Cardiac muscle cell (in vitro differentiated cells and primary cell): ENCODE measurements at regions not wholly inside any gene's neighbourhood (a gene's known extent, or its start where the extent isn't known, plus 50 kb on each side); places are given as distances from the start of the nearest gene placed in this dataset.
"Not testable (repeated sequence)": the region's sequence is repeated elsewhere in the genome, so short reads cannot be mapped to it uniquely, and the experiment has no call there.

Experiments used
- DNase-seq, 2 donors: peaks; one replicate each; pipeline versions ENCODE4 v3.0.0 to v3.0.0-alpha.2; 2010 to 2017; ENCODE audit warnings: low read depth in 1 of 2, low spot score in 1 of 2
- H3K27ac ChIP-seq: fragments of 200-600 bp; sonication (generic); 2 replicates; pipeline ENCODE4 v1.5.1; 2016
- H3K27me3 ChIP-seq: fragments of 200-600 bp; sonication (generic); 2 replicates; pipeline ENCODE4 v1.6.0; 2016; ENCODE audit warnings: control low read depth
- H3K36me3 ChIP-seq: fragments of 200-600 bp; sonication (generic); 2 replicates; pipeline ENCODE4 v1.5.1; 2016; ENCODE audit warnings: control low read depth
- H3K4me1 ChIP-seq: fragments of 200-600 bp; sonication (generic); 2 replicates; pipeline ENCODE4 v1.8.1; 2017; ENCODE audit warnings: low read depth, mild to moderate bottlenecking, mixed run types
- H3K4me3 ChIP-seq: fragments of 200-600 bp; sonication (generic); 2 replicates; pipeline ENCODE4 v1.5.1; 2016; ENCODE audit warnings: mild to moderate bottlenecking
- H3K9me3 ChIP-seq: fragments of 200-600 bp; sonication (generic); 2 replicates; pipeline ENCODE4 v1.5.1; 2017; ENCODE audit warnings: low read depth, mild to moderate bottlenecking, control low read depth
- CTCF ChIP-seq: IDR thresholded peaks from 2 replicates; pipeline ENCODE4 v1.5.1; 2012; ENCODE audit warnings: low read depth, mild to moderate bottlenecking, low read length

DNA sequence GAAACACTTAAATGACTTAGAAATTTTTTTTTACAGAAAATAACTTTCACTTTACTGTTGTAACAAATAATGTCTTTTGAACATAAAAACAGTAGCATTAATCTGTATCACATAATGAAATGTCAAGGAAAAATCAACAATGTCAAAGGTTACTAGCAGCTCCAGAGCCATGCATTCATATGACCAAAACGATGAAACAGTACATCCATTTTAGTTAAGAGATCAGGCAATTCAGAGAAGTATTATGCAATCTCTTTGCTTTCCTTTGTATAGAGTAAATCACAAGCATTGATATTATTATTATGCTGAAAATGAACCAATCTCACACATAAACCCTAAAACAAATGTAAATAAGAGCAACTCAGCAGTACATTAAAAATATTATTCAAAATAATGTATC is 748.9 kb downstream of the PLA2G4A start:
- H3K36me3 ChIP-seq, result no peaks in the 10 kb centered on the region
- no peak overlapping the region for H3K27ac ChIP-seq
- no peak for TF ChIP-seq CTCF

GRCh38 chr1:187588917-187589316 is 760.2 kb downstream of the PLA2G4A start:
- no peak for DNase-seq
- no peaks in the 10 kb centered on the region for H3K4me1 ChIP-seq
- no peaks in the 10 kb centered on the region for H3K36me3 ChIP-seq
- no peak overlapping the region for H3K27ac ChIP-seq
- H3K9me3 ChIP-seq, result no peaks in the 10 kb centered on the region
- H3K4me3 ChIP-seq, result no peak overlapping the region
- TF ChIP-seq CTCF, result no peak
- no peaks in the 10 kb centered on the region for H3K27me3 ChIP-seq

More for the DNA sequence above, 748.9 kb downstream of the PLA2G4A start:
- Histone ChIP-seq H3K4me3 (no peak overlapping the region), H3K9me3 (no peaks in the 10 kb centered on the region), H3K4me1 (no peaks in the 10 kb centered on the region), H3K27me3 (no peaks in the 10 kb centered on the region)
- DNase-seq, result peak in 1 of 2 donors; percentile 2

DNA sequence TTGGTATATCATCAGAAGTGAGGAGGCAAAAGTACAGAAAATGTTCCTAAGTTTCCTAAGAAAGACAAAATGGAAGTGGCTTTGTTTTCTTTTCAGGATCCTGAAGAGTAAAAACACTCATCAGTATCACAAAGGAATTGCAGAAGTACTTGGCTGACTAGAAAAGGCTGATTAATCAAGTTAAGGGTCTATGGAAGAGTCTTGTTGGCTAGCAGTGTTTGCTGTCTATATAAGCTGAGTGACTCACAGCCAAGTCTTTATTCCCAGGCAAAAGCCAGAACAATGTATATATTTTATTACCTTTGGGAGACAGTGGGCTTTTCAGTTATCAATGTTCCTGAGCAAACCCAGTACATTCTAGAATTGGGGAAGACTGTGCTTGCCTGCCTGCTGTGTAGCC is 777.0 kb downstream of the PLA2G4A start:
- Histone ChIP-seq H3K4me1 (no peaks in the 10 kb centered on the region), H3K27me3 (no peaks in the 10 kb centered on the region), H3K27ac (no peak overlapping the region), H3K9me3 (no peaks in the 10 kb centered on the region), H3K36me3 (no peaks in the 10 kb centered on the region), H3K4me3 (no peak overlapping the region)
- no peak for DNase-seq
- no peak for TF ChIP-seq CTCF

DNA sequence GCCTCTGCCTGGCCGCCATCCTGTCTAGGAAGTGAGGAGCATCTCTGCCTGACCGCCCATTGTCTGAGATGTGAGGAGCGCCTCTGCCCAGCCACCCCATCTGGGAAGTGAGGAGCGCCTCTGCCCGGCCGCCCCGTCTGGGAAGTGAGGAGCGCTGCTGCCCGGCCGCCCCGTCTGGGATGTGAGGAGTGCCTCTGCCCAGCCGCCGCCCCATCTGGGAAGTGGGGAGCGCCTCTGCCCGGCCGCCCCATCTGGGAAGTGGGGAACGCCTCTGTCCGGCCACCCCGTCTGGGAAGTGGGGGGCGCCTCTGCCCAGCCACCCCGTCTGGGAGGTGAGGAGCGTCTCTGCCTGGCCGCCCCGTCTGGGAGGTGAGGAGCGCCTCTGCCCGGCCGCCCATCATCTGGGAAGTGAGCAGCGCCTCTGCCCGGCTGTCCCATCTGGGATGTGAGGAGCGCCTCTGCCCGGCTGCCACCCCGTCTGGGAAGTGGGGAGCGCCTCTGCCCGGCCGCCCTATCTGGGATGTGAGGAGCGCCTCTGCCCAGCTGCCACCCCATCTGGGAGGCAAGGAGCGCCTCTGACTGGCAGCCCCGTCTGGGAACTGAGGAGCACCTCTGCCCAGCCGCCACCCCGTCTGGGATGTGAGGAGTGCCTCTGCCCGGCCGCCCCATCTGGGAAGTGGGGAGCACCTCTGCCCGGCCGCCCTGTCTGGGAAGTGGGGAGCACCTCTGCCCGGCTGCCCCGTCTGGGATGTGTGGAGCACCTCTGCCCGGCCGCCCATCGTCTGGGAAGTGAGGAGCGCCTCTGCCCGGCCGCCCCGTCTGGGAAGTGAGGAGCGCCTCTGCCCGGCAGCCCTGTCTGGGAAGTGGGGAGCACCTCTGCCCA is 787.3 kb downstream of the PLA2G4A start:
- not testable (repeated sequence) for H3K4me3 ChIP-seq, H3K36me3 ChIP-seq, H3K27me3 ChIP-seq, H3K27ac ChIP-seq, DNase-seq, H3K4me1 ChIP-seq, H3K9me3 ChIP-seq

- H3K9me3 ChIP-seq, DNase-seq, H3K27me3 ChIP-seq, H3K4me3 ChIP-seq, H3K27ac ChIP-seq, H3K36me3 ChIP-seq, H3K4me1 ChIP-seq: not testable (repeated sequence)
Measured at GRCh38 chr1:187616830-187617229, 788.1 kb downstream of the PLA2G4A start.

- no peaks in the 10 kb centered on the region for H3K4me1 ChIP-seq
- TF ChIP-seq CTCF, result no peak
- H3K4me3 ChIP-seq, result no peak overlapping the region
- no peak for DNase-seq
- no peak overlapping the region for H3K27ac ChIP-seq
- H3K36me3 ChIP-seq, result no peaks in the 10 kb centered on the region
- no peaks in the 10 kb centered on the region for H3K27me3 ChIP-seq
- no peaks in the 10 kb centered on the region for H3K9me3 ChIP-seq
Measured at GRCh38 chr1:187617776-187618175, 789.0 kb downstream of the PLA2G4A start.
